HG03354 (cell line): ENCODE measurements at regions not wholly inside any gene's neighbourhood (a gene's known extent, or its start where the extent isn't known, plus 50 kb on each side); places are given as distances from the start of the nearest gene placed in this dataset.
"Not testable (repeated sequence)": the region's sequence is repeated elsewhere in the genome, so short reads cannot be mapped to it uniquely, and the experiment has no call there.

Experiments
- ATAC-seq: cut with Tn5 transposase; IDR thresholded peaks from one replicate; pipeline ENCODE4 v1.9.1; 2021; ENCODE audit warnings: mild to moderate bottlenecking; ENCODE audit not compliant: unreplicated experiment, poor library complexity, severe bottlenecking

- no peak for ATAC-seq
These were observed 644.9 kb upstream of the FOXG1 start for GRCh38 chr14:28121512-28122297.

GRCh38 chr14:28130610-28131284 is 635.8 kb upstream of the FOXG1 start:
- ATAC-seq = no peak

- ATAC-seq = no peak
These were observed 628.2 kb upstream of the FOXG1 start for GRCh38 chr14:28138341-28138740.

- no peak for ATAC-seq
These were observed 624.9 kb upstream of the FOXG1 start for GRCh38 chr14:28141662-28142061.

- no peak for ATAC-seq
These were observed 624.1 kb upstream of the FOXG1 start for GRCh38 chr14:28142400-28143015.

- ATAC-seq = no peak
These were observed 623.3 kb upstream of the FOXG1 start for GRCh38 chr14:28143316-28143715.

GRCh38 chr14:28151926-28152325 is 614.7 kb upstream of the FOXG1 start:
- ATAC-seq = no peak

- ATAC-seq = no peak
These were observed 614.0 kb upstream of the FOXG1 start for GRCh38 chr14:28152453-28153044.

- ATAC-seq = no peak
These were observed 609.2 kb upstream of the FOXG1 start for GRCh38 chr14:28157289-28157869.

- no peak for ATAC-seq
These were observed 608.4 kb upstream of the FOXG1 start for GRCh38 chr14:28157887-28158791.

GRCh38 chr14:28161040-28161439 is 605.5 kb upstream of the FOXG1 start:
- ATAC-seq = no peak

- no peak for ATAC-seq
These were observed 603.4 kb upstream of the FOXG1 start for GRCh38 chr14:28163233-28163632.

- ATAC-seq = no peak
These were observed 602.7 kb upstream of the FOXG1 start for GRCh38 chr14:28163897-28164296.

GRCh38 chr14:28187902-28188830 is 578.4 kb upstream of the FOXG1 start:
- not testable (repeated sequence) for ATAC-seq

- no peak for ATAC-seq
These were observed 569.7 kb upstream of the FOXG1 start for GRCh38 chr14:28196878-28197277.

- ATAC-seq = no peak
These were observed 546.2 kb upstream of the FOXG1 start for GRCh38 chr14:28220391-28220790.

GRCh38 chr14:28240909-28241308 is 525.7 kb upstream of the FOXG1 start:
- no peak for ATAC-seq

GRCh38 chr14:28242895-28243294 is 523.7 kb upstream of the FOXG1 start:
- ATAC-seq = no peak
